Stimulated activated CD4-positive, alpha-beta T cell treated with anti-CD3 and anti-CD28 coated beads, Interleukin-15, amount 100 ng/mL, for 24 hours (primary cell): ENCODE measurements at regions not wholly inside any gene's neighbourhood (a gene's known extent, or its start where the extent isn't known, plus 50 kb on each side); places are given as distances from the start of the nearest gene placed in this dataset.
"Not testable (repeated sequence)": the region's sequence is repeated elsewhere in the genome, so short reads cannot be mapped to it uniquely, and the experiment has no call there.

Experiments used
- DNase-seq: peaks from one replicate; pipeline ENCODE4 v3.0.0-alpha.2; 2020

- DNase-seq: no peak
These were observed 62.4 kb downstream of the CRYBB2 start for GRCh38 chr22:25281675-25282345.

GRCh38 chr22:25282346-25282670 is 62.9 kb downstream of the CRYBB2 start:
- no peak for DNase-seq

DNA sequence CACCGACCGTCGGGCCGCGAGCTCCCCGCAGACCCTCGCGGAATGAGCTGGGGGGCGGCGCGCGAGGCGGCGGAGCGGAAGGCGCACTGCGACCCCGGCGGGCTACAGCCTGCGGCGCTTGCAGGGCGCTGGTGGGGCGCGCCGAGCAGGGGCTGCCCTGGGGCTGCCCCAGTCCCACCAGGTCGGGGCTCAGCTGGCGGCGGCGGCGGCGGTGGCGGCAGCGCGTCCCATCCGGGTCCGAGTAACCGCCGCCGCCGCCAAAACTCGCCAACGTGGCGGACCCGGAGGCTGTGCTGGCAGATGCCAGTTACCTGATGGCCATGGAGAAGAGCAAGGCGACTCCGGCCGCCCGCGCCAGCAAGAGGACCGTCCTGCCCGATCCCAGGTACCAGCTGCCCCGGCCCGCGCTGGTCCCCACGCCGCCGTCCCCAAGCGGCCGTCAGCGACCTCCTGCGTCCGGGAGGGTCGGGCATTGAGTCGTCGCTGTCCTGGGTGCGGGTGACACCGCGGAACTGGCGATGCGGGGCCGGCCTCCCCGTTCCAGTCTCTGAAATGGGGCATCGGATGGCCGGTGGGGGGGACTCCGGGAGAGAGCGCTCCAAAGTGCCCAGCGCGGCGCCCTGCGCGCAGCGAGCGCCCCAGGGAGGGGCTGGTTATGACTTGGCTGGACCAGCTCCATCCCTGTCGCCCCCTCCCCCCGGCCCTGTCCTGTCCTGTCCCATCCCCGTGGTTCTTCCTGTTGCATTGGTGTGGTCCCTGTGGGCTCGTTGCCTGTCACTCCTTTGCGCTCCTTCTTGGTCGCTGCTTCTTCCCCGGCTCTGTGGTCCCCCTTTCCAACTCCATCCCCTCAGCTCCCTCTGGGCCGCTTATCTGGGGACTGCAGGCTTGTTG is 63.5 kb downstream of the CRYBB2 start:
- DNase-seq: no peak

DNA sequence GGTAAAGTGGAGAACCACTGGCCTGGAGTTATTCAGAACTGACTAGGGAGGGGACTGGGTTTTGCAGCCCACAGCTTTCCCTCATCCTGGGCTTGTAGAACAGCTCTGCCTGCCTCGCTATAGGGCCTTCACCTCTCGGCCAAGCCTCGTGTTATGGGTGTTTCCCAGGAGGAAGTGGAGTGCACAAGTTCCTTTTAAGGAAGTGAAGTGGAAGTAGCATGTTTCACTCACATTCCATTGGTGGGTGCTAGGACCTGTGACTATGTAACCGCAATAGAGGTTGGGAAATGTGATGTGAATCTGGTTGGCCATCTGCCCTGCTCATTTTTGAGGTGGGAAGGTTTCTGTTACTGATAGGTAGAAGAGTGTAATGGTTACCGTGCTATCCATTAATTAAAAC is 69.0 kb downstream of the CRYBB2 start:
- DNase-seq: not testable (repeated sequence)

DNA sequence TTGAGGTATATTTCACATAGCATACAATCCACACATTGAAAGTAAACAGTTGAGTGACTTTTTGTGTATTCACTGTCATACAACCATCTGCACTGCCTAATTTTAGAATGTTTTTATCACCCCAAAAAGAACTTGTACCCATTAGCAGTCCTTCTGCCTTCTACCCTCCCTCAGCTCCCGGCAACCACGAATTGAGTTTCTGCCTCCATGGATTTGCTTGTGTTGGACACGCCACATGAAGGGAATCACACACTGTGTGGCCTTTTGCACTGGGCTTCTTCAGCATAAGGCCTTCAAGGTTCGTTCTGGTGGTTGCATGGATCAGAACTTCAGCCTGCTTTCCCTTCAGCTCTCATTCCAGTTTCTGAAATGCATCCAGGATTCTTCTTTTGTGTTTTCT is 82.5 kb downstream of the CRYBB2 start:
- DNase-seq: not testable (repeated sequence)

- DNase-seq: not testable (repeated sequence)
These were observed 90.1 kb downstream of the CRYBB2 start for GRCh38 chr22:25309586-25309985.

GRCh38 chr22:25311924-25312323 is 92.5 kb downstream of the CRYBB2 start:
- not testable (repeated sequence) for DNase-seq

DNA sequence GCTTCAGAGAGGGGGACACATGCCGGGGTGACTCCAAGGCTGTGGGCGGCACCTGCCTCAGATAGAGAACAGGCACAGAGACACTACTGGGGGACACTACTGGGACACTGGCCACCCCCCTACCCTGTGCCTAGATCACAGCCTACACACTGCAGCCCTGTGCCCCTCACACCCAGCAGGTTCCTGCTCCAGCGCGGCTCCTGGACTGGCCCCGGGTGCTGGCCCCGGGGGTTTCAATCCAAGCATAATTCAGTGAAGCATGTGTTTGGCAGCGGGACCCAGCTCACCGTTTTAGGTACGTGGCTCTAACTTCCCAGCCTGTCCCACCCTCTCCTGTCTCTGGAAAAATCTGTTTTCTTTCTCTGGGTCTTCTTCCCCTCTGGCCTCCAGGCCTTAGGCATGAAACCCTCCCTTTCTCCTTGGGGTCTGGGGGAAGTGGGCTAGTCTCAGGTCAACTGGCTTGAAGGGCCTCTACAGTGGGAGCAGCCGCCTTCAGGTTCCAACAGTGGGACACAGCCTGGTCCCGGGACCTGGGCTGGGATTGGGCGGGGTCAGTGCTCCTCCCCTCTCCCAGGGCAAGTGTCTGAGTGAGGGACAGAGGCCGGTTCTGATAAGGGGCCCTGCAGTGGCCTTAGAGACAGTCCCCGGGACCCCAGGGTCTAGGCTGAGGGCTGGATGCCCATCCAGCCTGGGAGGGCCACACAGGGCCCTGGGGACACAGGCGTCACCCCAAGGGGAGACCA is 98.8 kb downstream of the CRYBB2 start:
- no peak for DNase-seq

- DNase-seq: no peak
These were observed 107.7 kb downstream of the CRYBB2 start for GRCh38 chr22:25327018-25327755.

GRCh38 chr22:25331050-25331449 is 111.6 kb downstream of the CRYBB2 start:
- DNase-seq: no peak

DNA sequence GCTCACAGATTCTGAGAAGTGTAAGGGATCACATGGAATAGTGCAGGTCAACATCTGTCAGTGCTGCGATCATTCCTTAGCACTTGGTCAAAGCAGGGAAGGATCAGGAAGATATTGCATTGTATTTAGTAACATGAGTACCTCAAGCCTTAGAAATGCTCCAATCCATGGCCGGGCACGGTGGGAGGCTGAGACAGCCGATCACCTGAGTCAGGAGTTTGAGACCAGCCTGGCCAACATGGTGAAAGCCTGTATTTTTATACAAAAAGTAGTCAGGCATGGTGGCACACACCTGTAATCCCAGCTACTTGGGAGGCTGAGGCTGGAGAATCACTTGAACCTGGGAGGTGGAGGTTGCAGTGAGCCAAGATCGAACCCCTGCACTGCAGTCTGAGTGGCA is 112.5 kb downstream of the CRYBB2 start:
- DNase-seq: not testable (repeated sequence)

- no peak for DNase-seq
These were observed 112.9 kb downstream of the CRYBB2 start for GRCh38 chr22:25332386-25332785.

DNA sequence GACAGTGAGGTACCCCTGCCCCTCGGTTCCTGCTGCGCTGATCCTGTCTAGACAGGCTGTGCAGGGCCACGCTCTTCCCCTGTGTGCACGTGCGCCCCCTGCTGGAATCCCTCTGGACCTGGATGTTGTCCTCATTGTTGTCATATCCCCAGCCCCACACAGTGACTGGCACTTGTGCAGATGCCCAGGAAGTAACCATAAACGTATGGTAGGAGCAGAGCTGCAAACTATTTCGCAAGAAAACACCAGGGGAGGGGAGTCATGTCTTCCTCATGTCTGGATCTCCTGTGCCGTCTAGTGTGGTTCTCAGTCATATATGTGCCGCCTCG is 114.7 kb downstream of the CRYBB2 start:
- peak; percentile 79 for DNase-seq

GRCh38 chr22:25334631-25335030 is 115.2 kb downstream of the CRYBB2 start:
- not testable (repeated sequence) for DNase-seq

- not testable (repeated sequence) for DNase-seq
These were observed 115.8 kb downstream of the CRYBB2 start for GRCh38 chr22:25335276-25335675.

- DNase-seq: not testable (repeated sequence)
These were observed 121.1 kb downstream of the CRYBB2 start for GRCh38 chr22:25340536-25340935.

DNA sequence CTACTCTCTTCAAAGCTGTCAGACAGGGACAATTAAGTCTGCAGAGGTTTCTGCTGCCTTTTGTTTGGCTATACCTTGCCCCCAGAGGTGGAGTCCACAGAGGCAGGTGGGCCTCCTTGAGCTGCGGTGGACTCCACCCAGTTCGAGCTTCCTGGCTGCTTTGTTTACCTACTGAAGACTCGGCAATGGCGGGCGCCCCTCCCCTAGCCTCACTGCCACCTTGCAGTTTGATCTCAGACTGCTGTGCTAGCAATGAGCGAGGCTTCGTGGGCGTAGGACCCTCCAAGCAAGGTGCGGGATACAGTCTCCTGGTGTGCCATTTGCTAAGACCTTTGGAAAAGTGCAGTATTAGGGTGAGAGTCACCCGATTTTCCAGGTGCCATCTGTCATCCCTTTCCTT is 124.9 kb downstream of the CRYBB2 start:
- DNase-seq: not testable (repeated sequence)

DNA sequence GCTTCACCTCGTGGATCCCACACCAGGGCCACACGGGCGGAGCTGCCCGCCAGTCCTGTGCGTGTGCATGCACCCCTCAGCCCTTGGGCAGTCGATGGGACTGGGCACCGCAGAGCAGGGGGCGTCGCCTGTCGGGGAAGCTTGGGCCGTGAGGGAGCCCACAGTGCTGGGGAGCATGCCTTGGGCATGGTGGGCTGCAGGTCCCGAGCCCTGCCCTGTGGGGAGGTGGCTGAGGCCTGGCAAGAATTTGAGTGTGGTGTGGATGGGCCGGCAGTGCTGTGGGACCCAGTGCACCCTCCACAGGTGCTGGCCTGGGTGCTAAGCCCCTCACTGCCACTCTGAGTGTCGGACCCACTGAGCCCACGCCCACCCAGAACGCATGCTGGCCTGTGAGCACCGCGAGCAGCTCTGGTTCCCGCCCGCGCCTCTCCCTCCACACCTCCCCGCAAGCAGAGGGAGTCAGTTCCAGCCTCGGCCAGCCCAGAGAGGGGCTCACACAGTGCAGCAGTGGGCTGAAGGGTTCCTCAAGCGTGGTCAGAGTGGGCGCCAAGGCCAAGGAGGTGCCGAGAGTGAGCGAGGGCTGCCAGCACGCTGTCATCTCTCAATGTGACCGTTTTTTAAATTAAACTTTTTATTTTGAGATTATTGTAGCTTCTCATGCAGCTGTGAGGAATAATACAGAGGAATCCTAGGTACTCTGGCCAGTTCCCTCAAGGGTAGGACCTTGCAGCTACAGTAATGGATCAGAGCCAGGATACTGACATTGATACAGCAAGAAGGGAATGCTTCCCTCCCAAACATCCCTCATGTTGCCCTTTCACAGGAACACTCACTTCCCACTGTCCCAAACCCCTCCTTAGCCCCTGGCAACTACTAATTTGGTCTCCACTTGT is 127.7 kb downstream of the CRYBB2 start:
- no peak for DNase-seq

GRCh38 chr22:25347752-25348102 is 128.3 kb downstream of the CRYBB2 start:
- DNase-seq: no peak

- no peak for DNase-seq
These were observed 129.0 kb downstream of the CRYBB2 start for GRCh38 chr22:25348391-25348790.

GRCh38 chr22:25348996-25349395 is 129.6 kb downstream of the CRYBB2 start:
- DNase-seq: not testable (repeated sequence)

DNA sequence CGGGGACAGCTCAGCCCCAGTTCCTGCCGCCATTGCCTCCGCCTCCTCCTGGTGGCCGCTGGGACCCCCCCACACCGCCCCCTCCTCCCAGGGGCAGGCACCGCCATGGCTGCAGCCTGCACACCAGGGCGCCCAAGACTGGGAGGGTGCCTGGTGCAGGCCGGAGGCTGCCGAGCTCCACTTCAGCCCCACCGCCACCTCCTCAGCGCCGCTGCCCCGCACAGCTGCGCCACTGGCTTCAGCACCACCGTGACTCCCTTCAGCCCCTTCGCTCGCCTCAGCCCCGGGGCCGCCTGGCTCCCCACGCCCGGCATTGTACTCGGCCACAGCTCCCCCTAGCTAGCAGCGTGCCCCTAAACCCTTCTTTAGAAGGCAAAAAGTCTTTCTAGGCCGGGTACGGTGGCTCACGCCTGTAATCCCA is 131.1 kb downstream of the CRYBB2 start:
- DNase-seq: no peak
